ENCODE measurements at regions not wholly inside any gene's neighbourhood (a gene's known extent, or its start where the extent isn't known, plus 50 kb on each side); places are given as distances from the start of the nearest gene placed in this dataset.

GRCh38 chr11:112881461-112881860 is 79.8 kb upstream of the NCAM1 start:
- FAIRE-seq (no peak), DNase-seq (ENCODE audit: insufficient read length, low spot score) (no peak)

GRCh38 chr11:112882494-112883381 is 78.5 kb upstream of the NCAM1 start:
- DNase-seq (ENCODE audit: insufficient read length, low spot score) (no peak), FAIRE-seq (no peak)
- TF ChIP-seq, protein P1, sequence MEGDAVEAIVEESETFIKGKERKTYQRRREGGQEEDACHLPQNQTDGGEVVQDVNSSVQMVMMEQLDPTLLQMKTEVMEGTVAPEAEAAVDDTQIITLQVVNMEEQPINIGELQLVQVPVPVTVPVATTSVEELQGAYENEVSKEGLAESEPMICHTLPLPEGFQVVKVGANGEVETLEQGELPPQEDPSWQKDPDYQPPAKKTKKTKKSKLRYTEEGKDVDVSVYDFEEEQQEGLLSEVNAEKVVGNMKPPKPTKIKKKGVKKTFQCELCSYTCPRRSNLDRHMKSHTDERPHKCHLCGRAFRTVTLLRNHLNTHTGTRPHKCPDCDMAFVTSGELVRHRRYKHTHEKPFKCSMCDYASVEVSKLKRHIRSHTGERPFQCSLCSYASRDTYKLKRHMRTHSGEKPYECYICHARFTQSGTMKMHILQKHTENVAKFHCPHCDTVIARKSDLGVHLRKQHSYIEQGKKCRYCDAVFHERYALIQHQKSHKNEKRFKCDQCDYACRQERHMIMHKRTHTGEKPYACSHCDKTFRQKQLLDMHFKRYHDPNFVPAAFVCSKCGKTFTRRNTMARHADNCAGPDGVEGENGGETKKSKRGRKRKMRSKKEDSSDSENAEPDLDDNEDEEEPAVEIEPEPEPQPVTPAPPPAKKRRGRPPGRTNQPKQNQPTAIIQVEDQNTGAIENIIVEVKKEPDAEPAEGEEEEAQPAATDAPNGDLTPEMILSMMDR (IDR thresholded peaks at IDR 0.05; ENCODE audit: insufficient read depth, missing control alignments), result no peak

More at GRCh38 chr11:112881461-112881860, 79.8 kb upstream of the NCAM1 start:
- TF ChIP-seq, protein P1 (IDR thresholded peaks at IDR 0.05; ENCODE audit: insufficient read depth, missing control alignments), result no peak

DNA sequence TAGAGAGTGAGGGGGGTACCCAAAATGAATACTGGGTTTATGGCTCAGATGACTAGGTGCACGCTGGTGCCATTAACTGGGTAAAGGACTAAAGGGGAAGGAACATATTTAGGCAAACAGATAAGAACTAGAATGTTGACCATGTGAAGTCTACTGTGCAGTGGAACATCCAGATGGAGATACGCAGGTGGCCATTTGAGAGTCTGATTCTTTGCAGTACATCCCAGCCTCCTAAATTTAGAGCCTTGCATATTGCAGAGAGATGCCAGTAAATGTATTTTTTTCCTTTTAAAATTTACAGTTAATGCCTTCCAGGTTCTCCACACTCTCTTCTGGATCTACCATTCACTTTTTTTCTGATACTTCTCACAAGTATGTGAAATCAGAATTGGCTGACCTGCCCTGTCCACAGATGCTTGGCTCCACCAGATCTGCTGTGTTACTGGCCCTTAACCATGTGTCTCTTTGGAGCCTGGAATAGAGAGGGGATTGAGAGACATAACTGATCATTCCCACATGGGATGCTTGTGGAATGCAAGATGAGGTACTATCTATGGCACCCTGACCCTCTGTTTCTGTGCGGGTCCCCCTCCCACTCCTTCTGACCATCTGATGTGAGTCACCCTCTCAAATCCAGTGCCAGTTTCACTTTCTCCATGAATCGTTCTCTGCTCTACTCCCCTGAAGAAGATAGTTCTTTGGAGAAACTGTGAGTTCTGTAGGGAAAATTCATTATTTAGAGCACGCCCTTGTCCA is 77.0 kb upstream of the NCAM1 start:
- FAIRE-seq (no peak), DNase-seq (ENCODE audit: insufficient read length, low spot score) (no peak)
- TF ChIP-seq, protein P1 (IDR thresholded peaks at IDR 0.05; ENCODE audit: insufficient read depth, missing control alignments), result no peak

DNA sequence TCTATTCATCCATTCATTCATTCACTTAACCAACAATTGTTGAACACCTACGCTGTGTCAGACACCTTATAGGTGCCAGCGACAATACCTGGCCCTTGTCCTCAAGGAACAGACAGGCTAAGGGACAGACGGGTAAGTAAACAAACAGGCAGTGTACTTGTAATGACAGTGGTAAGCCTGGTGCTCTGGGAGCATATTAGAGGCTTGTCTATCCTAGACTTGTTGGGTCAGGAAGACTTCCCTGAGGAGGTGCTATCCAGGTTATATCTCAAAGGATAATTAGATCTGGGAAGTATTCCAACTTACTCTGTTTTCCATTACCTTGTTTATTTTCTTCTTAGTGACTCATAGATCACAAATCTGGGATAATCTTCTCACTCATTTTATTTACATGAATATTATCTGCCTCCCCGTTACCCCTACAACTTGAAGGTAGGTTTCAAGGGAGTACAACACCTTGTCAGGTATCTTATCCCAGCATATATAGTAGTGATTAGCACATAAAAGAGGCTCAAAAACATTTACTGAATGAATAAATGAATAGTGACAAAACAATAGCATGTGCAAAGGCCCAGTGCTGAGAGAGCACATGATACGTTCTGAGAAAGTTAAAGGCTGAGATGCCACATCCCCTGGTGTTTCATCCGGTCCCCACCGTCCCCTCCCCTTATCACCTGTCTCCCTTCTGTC is 75.3 kb upstream of the NCAM1 start:
- DNase-seq (ENCODE audit: insufficient read length, low spot score) (no peak), FAIRE-seq (no peak)
- TF ChIP-seq, protein P1 (IDR thresholded peaks at IDR 0.05; ENCODE audit: insufficient read depth, missing control alignments), result no peak

GRCh38 chr11:112886434-112887370 is 74.5 kb upstream of the NCAM1 start:
- TF ChIP-seq, protein P1 (IDR thresholded peaks at IDR 0.05; ENCODE audit: insufficient read depth, missing control alignments), result no peak
- DNase-seq (ENCODE audit: insufficient read length, low spot score) (no peak), FAIRE-seq (no peak)

- FAIRE-seq (no peak), DNase-seq (ENCODE audit: insufficient read length, low spot score) (no peak)
- TF ChIP-seq, protein P1 (IDR thresholded peaks at IDR 0.05; ENCODE audit: insufficient read depth, missing control alignments), result no peak
These were observed 71.8 kb upstream of the NCAM1 start for GRCh38 chr11:112889446-112889845.

Data from D721Med (cell line).